Naive B cell (primary cell): ENCODE measurements at regions not wholly inside any gene's neighbourhood (a gene's known extent, or its start where the extent isn't known, plus 50 kb on each side); places are given as distances from the start of the nearest gene placed in this dataset.
"Not testable (repeated sequence)": the region's sequence is repeated elsewhere in the genome, so short reads cannot be mapped to it uniquely, and the experiment has no call there.

ENCODE experiments used
- ATAC-seq, 2 donors: fragments of 150-1000 bp; cut with Tn5 transposase; 2 replicates each; pipeline ENCODE4 v1.10.0; 2021; ENCODE audit warnings: low read depth in 2 of 2, mild to moderate bottlenecking in 2 of 2, moderate library complexity in 2 of 2
- DNase-seq: peaks from one replicate; pipeline ENCODE4 v3.0.0; 2022
- H3K27ac Mint-ChIP-seq, 6 donors: one replicate each; pipeline ENCODE4 v1.8.0; 2020 to 2022; ENCODE audit warnings: mild to moderate bottlenecking in 6 of 6, mixed read lengths in 6 of 6, moderate library complexity in 5 of 6, inconsistent platforms in 2 of 6
- H3K27me3 Mint-ChIP-seq, 3 donors: one replicate each; pipeline ENCODE4 v1.8.0; 2021 to 2022; ENCODE audit warnings: mixed read lengths in 3 of 3, mild to moderate bottlenecking in 1 of 3
- H3K36me3 Mint-ChIP-seq, 2 donors: one replicate each; pipeline ENCODE4 v1.8.0; 2020 to 2022; ENCODE audit warnings: mixed read lengths in 2 of 2, inconsistent platforms in 1 of 2, mild to moderate bottlenecking in 1 of 2
- H3K4me1 Mint-ChIP-seq, 3 donors: one replicate each; pipeline ENCODE4 v1.8.0; 2020 to 2022; ENCODE audit warnings: mixed read lengths in 3 of 3, inconsistent platforms in 1 of 3, mild to moderate bottlenecking in 1 of 3, moderate library complexity in 1 of 3
- H3K4me3 Mint-ChIP-seq, 8 donors: one replicate each; pipeline ENCODE4 v1.8.0; 2020 to 2022; ENCODE audit warnings: mild to moderate bottlenecking in 8 of 8, mixed read lengths in 8 of 8, moderate library complexity in 8 of 8, inconsistent platforms in 2 of 8
- H3K9me3 Mint-ChIP-seq, 7 donors: one replicate each; pipeline ENCODE4 v1.8.0; 2020 to 2022; ENCODE audit warnings: mixed read lengths in 7 of 7, mild to moderate bottlenecking in 5 of 7, inconsistent platforms in 2 of 7, moderate library complexity in 1 of 7

DNA sequence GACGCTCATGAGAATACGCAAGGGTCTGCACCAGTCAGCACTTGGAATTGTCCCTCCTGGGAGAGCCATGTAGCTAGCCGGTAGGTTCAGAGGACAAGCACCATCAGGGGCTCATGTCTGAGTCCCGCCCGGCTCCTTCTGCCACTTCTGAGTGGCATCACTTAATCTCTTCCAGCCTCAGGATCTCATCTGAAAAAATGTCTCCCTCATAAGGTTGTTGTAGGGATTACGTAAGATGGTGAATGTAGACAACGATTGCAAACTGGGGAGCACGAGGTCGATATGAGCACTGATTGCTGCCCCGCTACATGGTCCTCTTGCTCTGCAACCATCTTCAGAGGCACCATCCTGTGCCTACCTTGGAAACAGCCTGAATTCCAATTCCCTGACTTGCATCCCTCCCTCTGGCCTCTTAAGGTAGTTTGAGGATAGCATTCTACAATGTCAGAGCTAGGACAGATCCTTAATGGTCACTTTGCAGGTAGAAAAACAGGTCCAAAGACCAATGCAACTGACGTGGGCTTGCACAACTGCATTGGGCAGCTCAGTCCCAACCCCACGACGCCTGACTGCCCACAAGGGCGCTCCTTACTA lies 115.8 kb upstream of the TMEM45B start:
- ATAC-seq (no peak), DNase-seq (no peak)
- Mint-ChIP-seq H3K4me1 (peaks cover 4 to 12% (median 6%) of the 10 kb centered on the region in 3 donors), H3K4me3 (no peak overlapping the region), H3K27me3 (peaks cover 35 to 59% (median 48%) of the 10 kb centered on the region in 3 donors), H3K9me3 (no peaks in the 10 kb centered on the region), H3K27ac (no peak overlapping the region), H3K36me3 (no peaks in the 10 kb centered on the region)

DNA sequence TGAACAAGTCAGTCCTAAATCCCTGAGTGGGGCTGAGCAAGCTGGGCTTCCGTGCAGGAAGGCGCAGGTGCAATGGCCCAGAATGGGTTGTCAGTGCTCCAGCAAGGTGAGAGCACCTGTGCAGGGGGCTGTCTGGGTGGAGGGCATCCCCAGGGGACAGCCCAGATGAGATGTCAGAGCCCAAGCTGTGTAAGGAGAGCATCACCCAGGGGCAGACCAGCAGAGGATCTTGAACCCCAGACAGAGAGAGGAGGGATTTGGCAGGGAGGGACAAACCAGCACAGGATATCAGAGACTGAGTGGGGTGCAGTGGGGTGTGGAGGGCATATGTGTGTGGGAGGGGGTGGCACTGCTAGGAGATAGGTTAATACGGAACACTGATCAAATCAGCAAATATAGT lies 114.9 kb upstream of the TMEM45B start:
- Mint-ChIP-seq H3K9me3 (no peaks in the 10 kb centered on the region), H3K4me3 (peak overlapping the region in 2 of 8 donors; percentile 7 to 17), H3K4me1 (peaks cover 1 to 4% (median 2%) of the 10 kb centered on the region in 3 donors), H3K27me3 (peaks cover 36 to 59% (median 47%) of the 10 kb centered on the region in 3 donors), H3K36me3 (no peaks in the 10 kb centered on the region), H3K27ac (peak overlapping the region in 1 of 6 donors; percentile 41)
- ATAC-seq (no peak), DNase-seq (no peak)

DNA sequence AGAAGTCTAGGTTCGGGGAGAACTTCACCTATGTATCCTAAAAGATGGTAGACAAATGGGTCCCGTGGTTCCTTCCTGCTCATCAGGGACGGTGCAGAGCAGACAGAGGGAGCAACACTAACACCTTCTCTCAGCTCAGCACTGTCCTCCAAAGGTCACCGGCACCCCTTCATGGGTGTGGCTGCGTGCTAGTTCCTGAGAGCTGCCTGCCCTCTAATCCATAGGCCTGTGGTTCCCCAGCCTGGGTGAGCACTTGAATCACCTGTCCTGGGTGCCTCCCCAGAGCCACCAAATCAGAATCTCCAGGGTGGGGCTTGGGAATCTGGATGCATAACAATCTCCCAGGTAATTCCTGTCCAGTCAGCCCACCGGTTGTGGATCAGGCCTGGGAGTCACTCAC lies 113.9 kb upstream of the TMEM45B start:
- H3K4me1 Mint-ChIP-seq: no peaks in the 10 kb centered on the region
- no peak overlapping the region for H3K27ac Mint-ChIP-seq
- peaks cover 36 to 57% (median 53%) of the 10 kb centered on the region in 3 donors for H3K27me3 Mint-ChIP-seq
- no peak overlapping the region for H3K4me3 Mint-ChIP-seq
- ATAC-seq (no peak), DNase-seq (no peak)
- no peaks in the 10 kb centered on the region for H3K36me3 Mint-ChIP-seq
- H3K9me3 Mint-ChIP-seq: no peaks in the 10 kb centered on the region

DNA sequence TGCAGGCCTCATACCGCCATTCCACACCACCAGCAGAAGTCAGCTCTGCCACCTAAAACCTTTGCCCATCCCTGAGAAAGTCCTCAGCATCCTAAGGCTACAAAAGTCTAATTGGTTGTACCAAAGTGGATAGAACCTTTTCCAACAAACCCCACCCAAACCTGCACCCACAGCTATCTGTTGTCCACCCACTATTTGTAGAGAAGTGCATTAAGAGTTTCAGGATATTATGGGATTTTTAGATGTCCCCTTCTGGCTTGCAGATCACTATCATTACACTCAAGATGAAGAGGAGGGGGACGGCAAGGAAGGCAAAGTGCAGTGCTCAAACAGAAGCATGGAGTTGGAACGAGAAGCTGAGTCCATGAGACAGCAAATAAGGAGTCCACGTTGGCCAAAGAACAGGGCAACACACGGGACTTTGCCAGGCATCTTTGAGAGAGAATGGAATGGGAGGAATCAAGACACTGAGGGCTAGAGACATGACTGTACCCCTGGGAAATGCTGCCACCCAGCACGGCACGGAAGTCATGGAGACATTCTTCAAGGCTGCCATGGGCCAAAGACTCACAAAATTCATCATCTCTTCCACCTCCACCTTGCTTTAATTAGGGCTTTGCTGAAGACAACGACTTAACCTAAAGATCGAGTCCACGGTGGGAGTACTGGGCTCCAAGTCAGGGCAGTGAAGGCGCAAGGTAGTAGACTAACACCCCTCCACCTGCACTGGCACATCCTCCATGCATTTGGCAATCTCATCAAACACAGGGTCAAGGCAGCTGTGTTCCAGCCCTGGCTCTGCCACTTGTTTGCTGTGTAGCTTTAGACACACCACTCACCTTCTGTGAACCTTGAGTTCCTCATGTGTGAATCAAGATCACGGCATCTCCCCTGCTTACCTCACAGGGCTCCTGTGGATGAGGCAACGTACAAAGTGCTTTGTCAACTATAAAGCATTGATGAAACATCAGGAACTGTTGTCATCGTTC lies 112.9 kb upstream of the TMEM45B start:
- Mint-ChIP-seq H3K4me3 (no peak overlapping the region), H3K36me3 (no peaks in the 10 kb centered on the region), H3K27me3 (peaks cover 28 to 47% (median 46%) of the 10 kb centered on the region in 3 donors), H3K9me3 (no peaks in the 10 kb centered on the region), H3K27ac (no peak overlapping the region), H3K4me1 (no peaks in the 10 kb centered on the region)
- DNase-seq: no peak
- ATAC-seq: no peak

DNA sequence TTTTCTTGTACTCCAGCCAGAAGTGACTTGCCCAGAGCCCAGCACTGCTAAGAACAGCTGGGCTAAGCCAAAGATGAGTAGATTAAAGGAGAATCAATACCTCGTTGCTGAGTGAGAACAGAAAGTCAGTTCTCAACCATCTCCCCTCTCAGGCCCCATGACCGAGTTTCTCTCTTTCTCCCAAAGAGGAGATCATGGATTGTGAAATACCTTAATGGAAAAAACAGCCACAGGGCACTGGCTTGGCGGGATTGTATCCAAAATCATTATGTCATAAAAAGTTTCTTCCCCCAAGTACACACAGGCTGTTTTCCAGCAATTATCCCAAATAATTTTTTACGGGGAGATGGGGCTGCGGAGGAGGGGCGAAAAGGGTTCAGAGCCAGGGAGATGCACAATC lies 111.8 kb upstream of the TMEM45B start:
- ATAC-seq (no peak), DNase-seq (no peak)
- H3K4me1 Mint-ChIP-seq: no peaks in the 10 kb centered on the region
- H3K27ac Mint-ChIP-seq: no peak overlapping the region
- H3K27me3 Mint-ChIP-seq: peaks cover 31 to 42% (median 42%) of the 10 kb centered on the region in 3 donors
- H3K4me3 Mint-ChIP-seq: no peak overlapping the region
- no peaks in the 10 kb centered on the region for H3K36me3 Mint-ChIP-seq
- no peaks in the 10 kb centered on the region for H3K9me3 Mint-ChIP-seq

DNA sequence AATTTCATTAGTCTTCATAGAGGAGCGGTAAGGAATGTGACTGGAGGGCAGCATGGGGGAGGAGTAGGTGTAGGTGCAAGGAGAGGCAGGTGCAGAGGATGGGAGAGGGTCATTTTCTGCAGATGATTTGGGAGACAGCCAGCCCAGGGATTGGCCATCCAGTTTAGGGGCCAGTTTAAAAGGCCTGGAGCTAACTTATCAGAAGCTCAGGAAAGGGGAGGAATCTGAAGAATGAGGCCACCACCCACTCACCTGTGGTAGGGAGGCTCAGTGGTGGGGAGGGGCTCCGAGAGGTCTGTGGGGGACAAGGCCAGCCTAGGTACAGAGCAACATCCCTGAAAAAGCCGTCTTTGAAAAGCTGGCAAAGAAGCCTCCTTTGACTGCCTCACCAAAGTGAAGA lies 110.8 kb upstream of the TMEM45B start:
- H3K36me3 Mint-ChIP-seq: no peaks in the 10 kb centered on the region
- H3K4me1 Mint-ChIP-seq: no peaks in the 10 kb centered on the region
- H3K4me3 Mint-ChIP-seq: no peak overlapping the region
- peaks cover 27 to 38% (median 38%) of the 10 kb centered on the region in 3 donors for H3K27me3 Mint-ChIP-seq
- DNase-seq: no peak
- ATAC-seq: no peak
- peaks cover 0 to 3% (median 0%) of the 10 kb centered on the region in 7 donors for H3K9me3 Mint-ChIP-seq
- no peak overlapping the region for H3K27ac Mint-ChIP-seq

DNA sequence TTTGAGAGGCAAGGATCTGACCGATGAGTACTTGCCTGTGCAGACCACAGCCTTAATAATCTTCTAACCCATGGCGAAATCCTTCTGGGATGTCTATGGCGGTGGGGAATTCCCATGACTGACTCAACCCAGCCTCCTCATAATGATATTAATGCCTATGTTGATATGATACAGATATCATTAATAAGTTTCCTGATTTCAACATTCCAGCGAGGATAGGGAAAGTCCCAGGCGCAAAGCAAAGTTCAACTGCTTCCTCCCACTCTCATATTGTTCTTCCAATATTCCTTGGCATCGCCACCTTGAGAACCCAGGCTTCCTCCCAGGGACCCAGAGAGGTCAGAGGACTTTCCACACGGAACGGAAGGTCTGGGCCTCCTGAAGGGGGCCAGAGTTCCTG lies 110.3 kb upstream of the TMEM45B start:
- Mint-ChIP-seq H3K27ac (no peak overlapping the region), H3K4me1 (no peaks in the 10 kb centered on the region), H3K27me3 (peaks cover 21 to 41% (median 40%) of the 10 kb centered on the region in 3 donors), H3K4me3 (no peak overlapping the region), H3K36me3 (no peaks in the 10 kb centered on the region), H3K9me3 (peaks cover 0 to 3% (median 0%) of the 10 kb centered on the region in 7 donors)
- ATAC-seq (no peak), DNase-seq (no peak)

DNA sequence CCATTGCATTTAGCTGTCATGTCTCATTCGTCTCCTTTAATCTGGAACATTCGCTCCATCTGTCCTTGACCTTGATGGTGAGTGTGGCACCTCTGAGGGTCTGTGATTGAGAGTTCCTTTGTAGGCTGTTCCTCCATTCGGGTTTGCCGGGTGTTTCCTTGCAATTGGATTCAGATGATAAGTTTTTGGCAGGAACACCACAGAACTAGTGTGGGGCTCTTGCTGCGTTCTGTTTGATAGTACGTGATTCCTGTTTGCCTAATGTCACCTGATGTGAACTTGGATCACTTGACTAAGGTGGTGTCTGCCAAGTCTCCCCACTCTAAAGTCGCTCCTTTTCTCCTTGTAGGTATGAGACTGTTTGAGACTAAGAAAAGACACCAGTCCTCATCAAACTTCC lies 109.7 kb upstream of the TMEM45B start:
- Mint-ChIP-seq H3K27me3 (peaks cover 19 to 37% (median 36%) of the 10 kb centered on the region in 3 donors), H3K9me3 (peaks cover 0 to 3% (median 0%) of the 10 kb centered on the region in 7 donors), H3K4me1 (no peaks in the 10 kb centered on the region), H3K36me3 (no peaks in the 10 kb centered on the region), H3K27ac (peak overlapping the region in 1 of 6 donors; percentile 22), H3K4me3 (no peak overlapping the region)
- DNase-seq: no peak
- no peak for ATAC-seq

DNA sequence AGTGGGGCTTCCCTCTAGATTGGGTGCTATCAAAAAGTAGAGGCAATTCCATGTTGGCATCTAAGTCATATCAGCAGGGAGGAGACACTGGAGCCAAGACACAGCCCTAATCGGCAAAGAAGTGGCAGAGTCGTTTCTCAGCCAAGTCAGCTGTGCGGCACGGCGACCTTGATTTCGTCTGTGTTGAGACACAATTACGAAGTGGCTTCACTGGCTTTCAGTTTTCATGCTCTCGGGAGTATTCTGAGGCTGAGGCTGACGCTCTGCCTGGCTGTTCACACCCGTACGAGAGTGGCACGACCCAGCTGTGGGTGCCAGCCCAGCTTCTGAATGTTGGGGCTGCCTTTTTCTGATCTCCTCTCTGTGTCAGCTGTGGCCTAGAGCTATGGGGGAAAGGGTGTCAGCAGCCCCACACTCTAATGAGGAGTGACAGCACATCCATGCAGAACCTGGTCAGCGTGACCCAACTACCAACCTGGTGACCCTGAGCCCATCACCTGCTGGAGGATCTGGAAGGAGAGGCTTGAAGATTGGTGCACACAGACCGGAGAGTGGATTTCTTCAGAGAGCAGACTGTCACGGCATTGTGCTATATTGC lies 105.7 kb upstream of the TMEM45B start:
- Mint-ChIP-seq H3K27ac (no peak overlapping the region), H3K27me3 (peaks cover 20 to 37% (median 22%) of the 10 kb centered on the region in 3 donors), H3K4me3 (no peak overlapping the region), H3K4me1 (no peaks in the 10 kb centered on the region), H3K36me3 (no peaks in the 10 kb centered on the region), H3K9me3 (peaks cover 0 to 6% (median 0%) of the 10 kb centered on the region in 7 donors)
- DNase-seq (no peak), ATAC-seq (no peak)

DNA sequence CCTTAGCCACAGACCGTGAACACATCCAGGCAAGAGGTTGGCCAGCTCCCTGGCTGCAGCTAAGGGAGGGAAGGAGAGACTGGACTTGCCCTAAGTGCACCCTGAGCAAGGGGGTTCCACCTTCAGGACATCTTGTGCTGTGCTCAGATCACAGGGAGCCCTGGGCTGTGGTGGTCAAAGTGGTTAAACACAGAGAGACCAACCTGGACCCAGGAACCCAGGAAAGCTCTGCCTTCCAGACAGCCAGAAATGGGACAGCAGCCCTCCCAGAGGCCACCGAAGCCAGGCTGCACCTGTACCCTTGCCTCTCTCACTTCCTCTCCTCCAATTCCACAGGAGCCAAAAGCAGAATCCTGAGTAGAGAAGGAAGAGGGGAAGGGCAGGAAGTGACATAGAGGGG lies 105.2 kb upstream of the TMEM45B start:
- Mint-ChIP-seq H3K36me3 (no peaks in the 10 kb centered on the region), H3K4me1 (no peaks in the 10 kb centered on the region), H3K9me3 (peaks cover 0 to 6% (median 0%) of the 10 kb centered on the region in 7 donors), H3K27me3 (peaks cover 22 to 40% (median 23%) of the 10 kb centered on the region in 3 donors), H3K27ac (no peak overlapping the region), H3K4me3 (no peak overlapping the region)
- DNase-seq (no peak), ATAC-seq (no peak)

DNA sequence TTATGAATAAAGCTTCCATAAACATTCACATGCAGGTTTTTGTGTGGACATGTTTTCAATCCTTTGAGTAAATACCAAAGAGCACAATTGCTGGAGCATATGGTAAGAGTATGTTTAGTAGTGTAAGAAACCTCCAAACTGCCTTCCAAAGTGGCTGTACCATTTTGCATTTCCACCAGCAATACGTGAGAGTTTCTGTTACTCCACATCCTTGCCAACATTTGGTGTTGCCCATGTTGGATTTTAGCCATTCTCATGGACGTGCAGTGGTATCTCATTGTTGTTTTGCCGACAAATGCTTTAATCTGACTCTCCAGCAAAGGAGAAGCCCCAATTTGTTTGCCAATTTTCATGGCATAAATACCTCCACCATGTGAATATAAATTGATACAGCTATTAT lies 103.9 kb upstream of the TMEM45B start:
- Mint-ChIP-seq H3K9me3 (peaks cover 0 to 6% (median 3%) of the 10 kb centered on the region in 7 donors), H3K4me1 (no peaks in the 10 kb centered on the region), H3K27me3 (peaks cover 22 to 35% (median 23%) of the 10 kb centered on the region in 3 donors), H3K27ac (no peak overlapping the region), H3K36me3 (no peaks in the 10 kb centered on the region), H3K4me3 (no peak overlapping the region)
- DNase-seq (no peak), ATAC-seq (no peak)

DNA sequence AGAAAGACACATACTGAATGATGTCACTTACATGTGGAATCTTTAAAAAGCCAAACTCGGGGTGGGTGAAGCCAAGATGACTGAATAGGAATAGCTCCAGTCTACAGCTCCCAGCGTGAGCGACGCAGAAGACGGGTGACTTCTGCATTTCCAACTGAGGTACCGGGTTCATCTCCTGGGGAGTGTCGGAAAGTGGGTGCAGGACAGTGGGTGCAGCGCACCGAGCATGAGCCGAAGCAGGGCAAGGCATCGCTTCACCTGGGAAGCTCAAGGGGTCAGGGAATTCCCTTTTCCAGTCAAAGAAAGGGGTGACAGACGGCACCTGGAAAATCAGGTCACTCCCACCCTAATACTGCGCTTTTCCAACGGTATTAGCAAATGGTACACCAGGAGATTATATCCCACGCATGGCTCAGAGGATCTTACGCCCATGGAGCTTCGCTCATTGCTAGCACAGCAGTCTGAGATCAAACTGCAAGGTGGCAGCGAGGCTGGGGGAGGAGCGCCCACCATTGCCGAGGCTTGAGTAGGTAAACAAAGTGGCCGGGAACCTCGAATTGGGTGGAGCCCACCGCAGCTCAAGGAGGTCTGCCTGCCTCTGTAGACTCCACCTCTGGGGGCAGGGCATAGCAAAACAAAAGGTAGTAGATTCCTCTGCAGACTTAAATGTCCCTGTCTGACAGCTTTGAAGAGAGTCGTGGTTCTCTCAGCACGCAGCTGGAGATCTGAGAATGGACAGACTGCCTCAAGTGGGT lies 103.0 kb upstream of the TMEM45B start:
- not testable (repeated sequence) for H3K9me3 Mint-ChIP-seq, H3K27ac Mint-ChIP-seq, H3K4me3 Mint-ChIP-seq, ATAC-seq, DNase-seq, H3K36me3 Mint-ChIP-seq, H3K4me1 Mint-ChIP-seq
- H3K27me3 Mint-ChIP-seq: peaks cover 22 to 35% (median 23%) of the 10 kb centered on the region in 3 donors

DNA sequence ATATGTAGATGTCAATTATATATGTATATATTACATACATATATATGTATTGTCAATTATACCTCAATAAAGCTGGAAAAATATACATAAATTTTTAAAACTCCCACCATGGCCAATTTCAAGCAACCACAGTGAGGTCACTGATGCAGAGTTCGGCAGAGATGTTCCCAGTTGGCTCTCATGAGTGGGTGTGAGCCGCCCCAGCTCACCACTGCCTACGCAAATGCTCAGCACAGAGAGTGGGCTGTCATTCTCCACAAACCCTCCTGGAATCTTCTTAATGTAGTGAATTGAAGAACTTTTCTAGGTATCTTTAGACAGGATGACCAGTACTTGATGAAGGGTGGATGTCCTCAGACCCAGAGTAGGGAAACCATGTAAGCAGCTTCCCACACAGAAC lies 96.6 kb upstream of the TMEM45B start:
- ATAC-seq: no peak
- DNase-seq: no peak
- H3K36me3 Mint-ChIP-seq: no peaks in the 10 kb centered on the region
- H3K27me3 Mint-ChIP-seq: peaks cover 3 to 13% (median 3%) of the 10 kb centered on the region in 3 donors
- no peaks in the 10 kb centered on the region for H3K4me1 Mint-ChIP-seq
- no peak overlapping the region for H3K27ac Mint-ChIP-seq
- H3K4me3 Mint-ChIP-seq: no peak overlapping the region
- H3K9me3 Mint-ChIP-seq: peaks cover 0 to 6% (median 2%) of the 10 kb centered on the region in 7 donors
